ENCODE measurements at regions not wholly inside any gene's neighbourhood (a gene's known extent, or its start where the extent isn't known, plus 50 kb on each side); places are given as distances from the start of the nearest gene placed in this dataset.

DNA sequence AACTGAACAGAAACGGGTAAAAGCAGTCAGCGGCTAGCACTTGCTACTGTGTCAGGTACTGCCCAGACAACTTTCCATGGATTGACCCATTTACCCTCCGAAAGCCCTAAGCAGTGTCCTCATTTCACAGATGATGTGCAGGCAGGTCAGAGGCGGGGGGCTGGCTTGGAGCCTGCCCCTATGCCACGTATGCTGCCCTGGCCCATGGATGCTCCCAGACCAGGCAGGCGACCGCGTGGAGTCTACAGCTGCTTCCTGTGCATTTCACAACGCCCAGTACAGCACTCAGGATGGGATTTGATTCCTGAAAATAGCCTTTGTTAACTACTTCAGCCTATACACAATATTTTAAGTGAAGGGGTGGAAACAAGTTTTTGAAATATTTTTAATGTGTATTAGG, 202.9 kb downstream of the NXNL2 start:
- no peak for DNase-seq

- no peak for DNase-seq
These were observed 203.7 kb downstream of the NXNL2 start for GRCh38 chr9:88738709-88739108.

DNA sequence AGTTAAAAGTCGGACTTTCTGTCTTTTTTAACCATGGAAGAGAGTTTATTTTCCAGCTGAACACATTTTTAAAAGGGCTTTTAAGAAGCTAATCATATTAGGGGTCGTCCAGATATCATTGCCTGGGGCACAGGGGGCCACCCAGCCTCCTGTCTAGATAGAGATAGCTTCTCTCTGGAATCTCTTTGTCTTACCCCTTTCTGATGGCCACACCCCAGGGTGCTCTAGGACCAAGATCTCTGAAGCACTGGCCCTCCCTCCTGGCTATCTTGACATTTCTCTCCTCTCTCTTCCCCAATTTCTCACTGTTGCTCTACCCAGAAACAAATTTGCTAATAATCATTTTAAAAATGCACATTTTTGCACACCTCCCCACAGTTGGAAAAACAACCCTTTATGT, 204.4 kb downstream of the NXNL2 start:
- no peak for DNase-seq

- no peak for DNase-seq
These were observed 205.9 kb downstream of the NXNL2 start for GRCh38 chr9:88740844-88741243.

- no peak for DNase-seq
These were observed 206.4 kb downstream of the NXNL2 start for GRCh38 chr9:88741335-88741734.

DNA sequence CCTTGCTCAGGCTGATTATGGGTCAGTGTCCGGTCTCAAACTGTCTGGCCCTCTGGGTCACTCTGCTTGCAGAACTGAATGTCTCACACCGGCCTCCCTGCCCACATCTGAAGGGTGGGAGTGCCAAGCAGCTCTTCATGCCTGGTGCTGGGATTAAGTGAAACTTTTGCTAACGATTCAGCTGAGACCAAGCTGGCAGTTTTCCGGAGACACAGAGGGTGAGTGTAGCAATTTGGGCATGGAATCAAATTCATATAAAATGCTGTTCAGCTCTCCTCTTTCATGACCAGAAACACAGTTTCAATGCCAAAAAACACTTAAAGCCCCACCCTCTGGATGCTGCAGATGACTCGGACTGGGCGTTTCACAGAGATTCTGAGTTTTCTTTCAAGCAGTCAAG, 207.5 kb downstream of the NXNL2 start:
- no peak for DNase-seq

DNA sequence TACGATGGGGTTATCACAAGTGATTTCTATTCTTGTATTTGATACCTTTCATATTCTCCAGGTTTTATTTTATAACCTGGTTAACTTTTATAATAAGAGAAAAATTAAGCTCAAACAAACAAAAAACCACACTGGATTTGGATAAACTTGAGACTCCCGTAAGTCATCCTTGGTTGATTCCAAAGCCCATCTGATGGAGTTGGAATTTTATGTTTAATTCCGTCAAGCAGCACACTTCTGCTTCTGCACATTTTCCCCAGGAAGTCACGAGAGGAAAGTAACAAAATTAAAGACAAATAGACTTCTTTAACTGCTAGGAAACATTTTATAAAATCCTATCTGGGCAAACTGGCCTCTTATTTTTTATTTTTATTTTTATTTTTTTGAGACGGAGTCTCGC, 207.9 kb downstream of the NXNL2 start:
- no peak for DNase-seq

DNA sequence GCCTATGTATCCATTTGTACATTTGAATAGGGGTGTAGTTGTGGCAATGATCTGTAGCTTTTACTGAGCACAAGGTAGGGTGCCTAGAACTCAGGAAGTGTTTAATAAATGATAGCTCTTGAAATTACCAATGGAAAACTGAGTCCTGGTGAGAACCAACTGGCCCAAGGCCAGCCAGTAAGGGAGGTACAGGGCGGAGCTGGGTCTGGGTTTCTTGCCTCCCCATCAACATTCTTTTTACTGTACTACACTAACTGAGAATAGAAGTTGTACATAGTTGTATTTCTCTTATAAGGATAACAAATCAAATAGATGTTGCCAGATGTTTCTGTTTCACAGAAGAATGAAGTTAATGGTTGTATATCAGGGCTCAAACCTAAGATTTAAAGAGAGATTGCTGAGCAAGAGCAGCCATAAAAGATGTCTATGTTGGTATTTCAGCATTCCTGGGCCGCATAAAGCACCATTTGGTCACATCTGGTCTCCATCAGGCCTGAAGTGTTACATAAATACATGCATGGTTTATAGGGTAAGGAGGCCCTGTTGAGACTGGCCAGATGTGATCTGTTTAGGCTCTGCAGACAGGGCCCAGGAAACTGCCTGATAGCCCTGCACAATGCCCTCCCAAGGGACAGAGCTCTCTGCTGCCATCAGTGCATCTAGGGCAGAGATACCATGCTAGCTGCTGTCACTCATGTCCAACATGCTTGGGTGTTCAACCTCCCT, 210.5 kb downstream of the NXNL2 start:
- DNase-seq, result no peak

GRCh38 chr9:88746029-88746742, 211.2 kb downstream of the NXNL2 start:
- no peak for DNase-seq

- DNase-seq, result no peak
These were observed 211.9 kb downstream of the NXNL2 start for GRCh38 chr9:88746743-88747398.

DNA sequence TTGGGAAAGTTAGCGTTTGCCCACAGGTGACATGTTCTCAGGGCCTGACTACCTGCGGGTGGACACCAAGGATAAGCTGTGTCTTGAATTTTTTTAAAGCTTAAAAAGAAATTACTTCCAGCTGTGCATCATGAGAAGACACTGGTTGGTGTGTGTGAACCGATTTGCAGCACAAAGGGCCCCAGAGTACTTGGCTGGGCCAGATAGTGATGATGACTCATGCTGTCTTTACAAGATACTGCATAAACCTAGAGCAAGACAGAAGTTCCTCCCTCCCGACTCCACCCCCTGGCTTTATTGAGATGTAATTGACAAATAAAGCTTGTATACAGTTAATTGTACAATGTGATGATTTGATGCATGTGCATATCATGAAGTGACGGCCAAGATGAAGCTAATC, 212.8 kb downstream of the NXNL2 start:
- DNase-seq, result no peak

- DNase-seq, result no peak
These were observed 213.7 kb downstream of the NXNL2 start for GRCh38 chr9:88748566-88749261.

DNA sequence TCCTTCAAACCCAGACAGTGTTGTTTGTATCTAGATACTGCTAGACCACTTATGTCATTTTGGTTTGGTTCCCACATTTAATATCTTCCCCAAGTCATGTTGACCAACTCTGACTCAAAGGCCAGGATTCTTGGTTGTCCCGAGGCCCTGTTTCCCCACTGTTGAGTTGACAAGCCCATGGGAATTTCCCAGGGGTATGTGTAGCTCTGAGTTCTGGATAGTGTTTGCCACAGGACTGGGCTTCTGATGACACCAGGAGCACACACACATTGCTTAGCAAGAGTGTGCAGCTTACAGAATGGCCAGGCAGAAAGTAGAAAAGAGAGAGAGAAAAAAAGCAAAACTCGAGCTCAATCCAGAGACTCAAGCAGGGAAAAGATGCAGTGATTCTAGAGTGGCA, 214.4 kb downstream of the NXNL2 start:
- no peak for DNase-seq

- DNase-seq, result no peak
These were observed 215.9 kb downstream of the NXNL2 start for GRCh38 chr9:88750832-88751360.

DNA sequence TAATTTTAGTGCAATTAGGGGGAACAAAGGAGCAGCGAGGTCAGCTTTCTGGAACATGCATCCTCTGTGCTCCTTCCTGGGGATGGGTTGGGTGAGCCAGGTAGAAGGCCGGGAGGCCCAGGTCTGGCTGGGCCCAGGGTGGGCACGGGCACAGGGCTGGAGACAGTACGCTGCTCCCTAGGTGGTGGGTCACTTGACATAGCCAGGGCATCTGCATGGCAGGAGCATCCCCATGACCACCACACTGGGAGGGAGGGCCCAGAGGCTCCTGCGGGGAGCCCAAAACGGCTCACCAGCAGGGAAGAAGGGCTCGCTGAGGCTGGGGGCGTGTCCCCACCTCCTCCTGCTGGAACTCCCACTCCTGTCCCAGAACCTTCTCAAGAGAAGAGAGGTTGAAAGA, 216.8 kb downstream of the NXNL2 start:
- no peak for DNase-seq

DNA sequence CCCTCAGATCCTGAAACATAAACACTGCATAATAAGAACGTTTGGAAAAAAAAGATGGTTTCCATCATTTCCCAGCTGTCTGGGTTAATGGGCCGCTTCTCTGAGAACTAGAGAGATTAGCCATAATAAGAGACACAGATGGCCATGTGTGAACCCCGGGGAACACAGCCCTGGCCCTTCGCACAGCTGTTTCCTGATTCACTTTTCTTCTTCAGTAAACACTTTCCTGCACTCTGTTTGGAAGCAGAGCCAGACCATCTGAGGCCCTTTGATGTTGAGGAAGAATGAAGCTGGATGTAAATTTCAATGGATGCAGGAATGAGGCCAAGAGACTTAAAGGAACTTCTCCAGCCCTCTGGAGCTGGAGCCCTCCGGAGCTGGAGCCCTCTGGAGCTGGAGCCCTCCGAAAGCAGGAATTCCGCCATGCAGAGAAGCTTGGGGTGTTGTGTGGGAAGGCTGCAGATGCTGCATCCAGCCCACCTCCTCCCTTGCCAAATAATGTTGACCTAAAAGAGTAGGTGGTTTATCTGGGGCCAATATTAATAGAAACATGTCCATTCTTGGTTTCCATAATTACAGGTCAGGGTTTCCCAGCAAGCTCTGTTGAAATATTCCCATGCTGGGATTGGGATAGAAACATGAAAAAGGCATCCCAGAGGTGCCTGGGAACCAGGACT, 218.9 kb downstream of the NXNL2 start:
- DNase-seq, result no peak

DNA sequence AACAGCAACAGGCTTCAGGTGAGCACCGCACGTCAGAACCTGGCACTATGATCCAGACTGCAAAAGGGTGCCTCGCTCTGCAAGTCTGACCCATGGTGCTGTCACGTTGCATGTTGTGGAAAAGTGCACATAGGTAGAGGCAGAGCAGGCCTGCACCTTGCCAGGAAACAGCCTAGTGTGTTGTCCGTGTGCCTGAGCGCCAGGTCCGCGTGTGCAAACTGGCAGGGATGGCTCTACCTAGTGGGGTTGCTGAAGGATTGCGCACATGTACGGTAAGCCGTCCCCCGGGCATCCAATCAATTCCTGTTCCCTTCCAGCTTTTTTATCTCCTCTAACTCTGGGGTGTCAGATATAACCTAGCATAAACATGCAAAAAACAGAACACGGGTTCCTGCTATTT, 219.5 kb downstream of the NXNL2 start:
- no peak for DNase-seq

- no peak for DNase-seq
These were observed 219.9 kb downstream of the NXNL2 start for GRCh38 chr9:88754886-88755285.

DNA sequence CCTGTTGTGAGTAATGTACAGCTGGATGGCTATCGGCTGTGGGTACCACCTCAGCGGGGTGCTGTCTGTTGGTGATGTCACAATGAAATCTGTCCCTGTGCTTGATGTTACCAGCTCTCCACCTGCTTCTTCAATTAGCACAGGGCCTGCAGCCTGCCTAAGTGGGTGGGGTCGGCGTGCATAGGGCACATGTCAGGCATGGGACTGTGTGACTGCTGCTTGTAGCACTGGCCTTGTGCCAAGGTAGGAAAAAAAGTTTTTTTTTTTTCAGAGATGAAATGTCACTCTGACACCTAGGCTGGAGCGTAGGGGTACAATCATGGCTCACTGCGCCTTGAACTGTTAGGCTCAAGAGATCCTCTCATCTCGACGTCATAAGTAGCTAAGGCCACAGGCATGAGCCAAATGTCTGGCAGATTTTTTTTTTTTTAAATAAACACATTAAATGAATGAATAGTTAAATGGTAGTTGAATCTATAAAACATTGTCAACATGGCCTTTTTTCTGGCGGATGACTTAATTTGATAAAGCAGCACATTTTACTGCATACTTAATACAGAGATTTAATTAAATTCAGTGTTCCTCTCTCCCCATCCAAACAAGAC, 222.5 kb downstream of the NXNL2 start:
- no peak for DNase-seq

DNA sequence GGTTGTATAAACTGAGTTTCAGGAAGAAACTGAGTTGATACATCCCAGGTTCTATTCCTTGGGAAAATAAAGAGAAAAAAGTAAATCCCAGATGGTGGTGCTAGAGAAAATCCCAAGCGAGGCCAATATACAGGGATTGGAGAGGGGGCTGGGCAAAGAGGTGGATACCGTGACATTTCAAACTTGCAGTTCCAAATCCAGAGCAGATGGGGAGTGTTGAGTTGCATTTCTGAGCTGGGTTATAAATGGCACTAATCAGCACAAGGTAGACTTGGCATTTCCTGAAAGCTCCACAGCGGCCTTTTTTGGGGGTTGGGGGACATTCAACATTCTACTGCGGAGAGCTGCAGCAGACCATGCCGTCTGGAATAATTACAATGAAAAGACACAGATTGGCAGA, 224.4 kb downstream of the NXNL2 start:
- DNase-seq, result no peak

DNA sequence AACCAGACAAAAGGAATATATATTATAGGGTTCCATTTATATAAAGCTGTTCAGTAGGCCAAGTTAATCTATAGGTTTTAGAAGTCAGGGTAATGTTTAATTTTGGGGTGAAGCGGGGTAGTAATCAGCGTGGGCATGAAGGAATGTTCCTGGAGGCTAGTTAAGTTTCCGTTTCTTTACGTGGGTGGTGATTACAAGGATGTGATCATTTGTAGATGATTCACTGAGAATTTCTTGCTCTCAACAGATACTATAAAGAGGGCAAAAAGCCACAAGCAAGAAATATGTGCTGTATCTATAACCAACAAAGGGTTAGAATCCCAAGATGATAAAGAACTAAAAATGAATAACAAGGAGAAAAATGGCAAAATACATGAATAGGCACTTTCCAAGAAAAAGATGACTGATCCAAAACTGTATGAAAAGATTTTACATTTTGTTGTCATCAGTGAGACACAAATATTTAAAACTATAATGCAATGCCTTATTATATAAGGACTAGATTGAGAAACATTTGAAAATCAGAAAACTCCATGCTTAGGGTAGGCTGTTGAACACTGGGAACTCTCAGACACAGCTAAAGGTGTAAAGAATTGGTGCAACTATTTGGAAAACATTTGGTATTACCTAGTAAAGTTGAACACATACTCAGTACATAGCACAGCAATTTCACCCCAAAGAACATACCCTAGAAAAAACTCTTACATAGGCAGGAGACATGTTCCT, 224.3 kb upstream of the S1PR3 start:
- DNase-seq, result no peak

GRCh38 chr9:88767504-88767790, 223.8 kb upstream of the S1PR3 start:
- DNase-seq, result no peak

Measured in stimulated activated CD4-positive, alpha-beta T cell treated with anti-CD3 and anti-CD28 coated beads, Interleukin-4, amount 100 ng/mL, for 4 hours (primary cell).